HUES64 (cell line): ENCODE measurements at regions not wholly inside any gene's neighbourhood (a gene's known extent, or its start where the extent isn't known, plus 50 kb on each side); places are given as distances from the start of the nearest gene placed in this dataset.
"Not testable (repeated sequence)": the region's sequence is repeated elsewhere in the genome, so short reads cannot be mapped to it uniquely, and the experiment has no call there.

Experiments used
- H3K27ac ChIP-seq: 2 replicates; pipeline ENCODE4 v1.7.0; 2013; ENCODE audit warnings: low read depth, low read length, inconsistent platforms
- H3K27me3 ChIP-seq: 2 replicates; pipeline ENCODE4 v1.6.1; 2013; ENCODE audit warnings: mild to moderate bottlenecking, low read length; ENCODE audit not compliant: insufficient read depth
- H3K36me3 ChIP-seq: 2 replicates; pipeline ENCODE4 v1.6.1; 2013; ENCODE audit warnings: mild to moderate bottlenecking, low read length; ENCODE audit not compliant: insufficient read depth
- H3K4me1 ChIP-seq: 2 replicates; pipeline ENCODE4 v1.6.1; 2013; ENCODE audit warnings: mild to moderate bottlenecking, low read length, moderate library complexity; ENCODE audit not compliant: insufficient read depth
- H3K4me3 ChIP-seq: 2 replicates; pipeline ENCODE4 v1.5.1; 2013; ENCODE audit warnings: mild to moderate bottlenecking, low read length, moderate library complexity
- H3K9ac ChIP-seq: 2 replicates; pipeline ENCODE4 v1.6.1; 2013; ENCODE audit warnings: mild to moderate bottlenecking, low read depth, low read length
- H3K9me3 ChIP-seq: 2 replicates; pipeline ENCODE4 v1.6.1; 2013; ENCODE audit warnings: low read depth, low read length; ENCODE audit not compliant: insufficient read depth
- WGBS: fragments of 150-250, 120-280 bp; methylation state at CpG from one replicate; pipeline ENCODE4 v1.1.7; 2013; ENCODE audit warnings: missing lambda C conversion rate; 5-methylcytosine and 5-hydroxymethylcytosine counted together

GRCh38 chr9:89859842-89860241 lies 255.0 kb downstream of the GADD45G start:
- H3K4me1 ChIP-seq, H3K9ac ChIP-seq, H3K4me3 ChIP-seq, H3K36me3 ChIP-seq, H3K27me3 ChIP-seq, H3K9me3 ChIP-seq, H3K27ac ChIP-seq: not testable (repeated sequence)
- WGBS: 90% methylated on average over 7 of the region's 7 CpGs

GRCh38 chr9:89861371-89861770 lies 256.6 kb downstream of the GADD45G start:
- WGBS: 89% methylated on average over 3 of the region's 5 CpGs
- H3K4me3 ChIP-seq, H3K9me3 ChIP-seq, H3K36me3 ChIP-seq, H3K27me3 ChIP-seq, H3K27ac ChIP-seq, H3K4me1 ChIP-seq, H3K9ac ChIP-seq: not testable (repeated sequence)

- Histone ChIP-seq H3K4me1 (no peaks in the 10 kb centered on the region), H3K27ac (no peak overlapping the region), H3K36me3 (no peaks in the 10 kb centered on the region), H3K9ac (no peak overlapping the region), H3K27me3 (no peaks in the 10 kb centered on the region), H3K9me3 (no peaks in the 10 kb centered on the region), H3K4me3 (no peak overlapping the region)
- WGBS: 92% methylated on average over 4 of the region's 4 CpGs
Measured at GRCh38 chr9:89862316-89862715, 257.5 kb downstream of the GADD45G start.

- no peak overlapping the region for H3K27ac ChIP-seq
- no peaks in the 10 kb centered on the region for H3K4me1 ChIP-seq
- no peak overlapping the region for H3K9ac ChIP-seq
- 89% methylated on average over 8 of the region's 8 CpGs for WGBS
- no peaks in the 10 kb centered on the region for H3K27me3 ChIP-seq
- no peaks in the 10 kb centered on the region for H3K9me3 ChIP-seq
- no peak overlapping the region for H3K4me3 ChIP-seq
- no peaks in the 10 kb centered on the region for H3K36me3 ChIP-seq
Measured at GRCh38 chr9:89863141-89863540, 258.3 kb downstream of the GADD45G start.

GRCh38 chr9:89863837-89864236 lies 259.0 kb downstream of the GADD45G start:
- Histone ChIP-seq H3K4me3 (no peak overlapping the region), H3K9me3 (no peaks in the 10 kb centered on the region), H3K9ac (no peak overlapping the region), H3K27ac (no peak overlapping the region), H3K4me1 (no peaks in the 10 kb centered on the region), H3K36me3 (no peaks in the 10 kb centered on the region), H3K27me3 (no peaks in the 10 kb centered on the region)
- 94% methylated on average over 6 of the region's 6 CpGs for WGBS

- no peak overlapping the region for H3K27ac ChIP-seq
- no peak overlapping the region for H3K9ac ChIP-seq
- H3K9me3 ChIP-seq: no peaks in the 10 kb centered on the region
- H3K4me3 ChIP-seq: no peak overlapping the region
- no peaks in the 10 kb centered on the region for H3K4me1 ChIP-seq
- H3K27me3 ChIP-seq: no peaks in the 10 kb centered on the region
- 92% methylated on average over 5 of the region's 5 CpGs for WGBS
- no peaks in the 10 kb centered on the region for H3K36me3 ChIP-seq
Measured at GRCh38 chr9:89864257-89864656, 259.4 kb downstream of the GADD45G start.

- H3K9ac ChIP-seq: no peak overlapping the region
- H3K4me1 ChIP-seq: no peaks in the 10 kb centered on the region
- 93% methylated on average over 4 of the region's 4 CpGs for WGBS
- no peaks in the 10 kb centered on the region for H3K9me3 ChIP-seq
- no peaks in the 10 kb centered on the region for H3K36me3 ChIP-seq
- no peak overlapping the region for H3K4me3 ChIP-seq
- no peaks in the 10 kb centered on the region for H3K27me3 ChIP-seq
- H3K27ac ChIP-seq: no peak overlapping the region
Measured at GRCh38 chr9:89864731-89865130, 259.9 kb downstream of the GADD45G start.

- Histone ChIP-seq H3K27me3 (no peaks in the 10 kb centered on the region), H3K36me3 (no peaks in the 10 kb centered on the region), H3K9ac (no peak overlapping the region), H3K27ac (no peak overlapping the region), H3K4me3 (no peak overlapping the region), H3K4me1 (no peaks in the 10 kb centered on the region), H3K9me3 (no peaks in the 10 kb centered on the region)
- 90% methylated on average over 8 of the region's 8 CpGs for WGBS
Measured at GRCh38 chr9:89865357-89865756, 260.5 kb downstream of the GADD45G start.

GRCh38 chr9:89865981-89866380 lies 261.2 kb downstream of the GADD45G start:
- Histone ChIP-seq H3K9me3 (no peaks in the 10 kb centered on the region), H3K9ac (no peak overlapping the region), H3K27me3 (no peaks in the 10 kb centered on the region), H3K4me3 (no peak overlapping the region), H3K36me3 (no peaks in the 10 kb centered on the region), H3K4me1 (no peaks in the 10 kb centered on the region), H3K27ac (no peak overlapping the region)
- WGBS: 93% methylated on average over 10 of the region's 10 CpGs

GRCh38 chr9:89866701-89867100 lies 261.9 kb downstream of the GADD45G start:
- H3K4me3 ChIP-seq: no peak overlapping the region
- H3K27me3 ChIP-seq: no peaks in the 10 kb centered on the region
- 91% methylated on average over 3 of the region's 3 CpGs for WGBS
- H3K27ac ChIP-seq: no peak overlapping the region
- no peaks in the 10 kb centered on the region for H3K4me1 ChIP-seq
- no peaks in the 10 kb centered on the region for H3K9me3 ChIP-seq
- H3K36me3 ChIP-seq: no peaks in the 10 kb centered on the region
- H3K9ac ChIP-seq: no peak overlapping the region

- H3K36me3 ChIP-seq: no peaks in the 10 kb centered on the region
- 93% methylated on average over 4 of the region's 4 CpGs for WGBS
- H3K4me3 ChIP-seq: no peak overlapping the region
- no peaks in the 10 kb centered on the region for H3K4me1 ChIP-seq
- H3K27ac ChIP-seq: no peak overlapping the region
- H3K27me3 ChIP-seq: no peaks in the 10 kb centered on the region
- H3K9ac ChIP-seq: no peak overlapping the region
- H3K9me3 ChIP-seq: no peaks in the 10 kb centered on the region
Measured at GRCh38 chr9:89868100-89868499, 263.3 kb downstream of the GADD45G start.

- no peak overlapping the region for H3K4me3 ChIP-seq
- no peak overlapping the region for H3K9ac ChIP-seq
- no peaks in the 10 kb centered on the region for H3K27me3 ChIP-seq
- H3K9me3 ChIP-seq: no peaks in the 10 kb centered on the region
- H3K27ac ChIP-seq: no peak overlapping the region
- H3K36me3 ChIP-seq: no peaks in the 10 kb centered on the region
- H3K4me1 ChIP-seq: no peaks in the 10 kb centered on the region
- WGBS: 85% methylated on average over 7 of the region's 7 CpGs
Measured at GRCh38 chr9:89869793-89870580, 265.2 kb downstream of the GADD45G start.
